RPMI7951 (cell line): ENCODE measurements at regions not wholly inside any gene's neighbourhood (a gene's known extent, or its start where the extent isn't known, plus 50 kb on each side); places are given as distances from the start of the nearest gene placed in this dataset.

Source experiments
- DNase-seq: peaks from one replicate; pipeline ENCODE4 v3.0.0-alpha.2; 2012; ENCODE audit warnings: low read depth

DNA sequence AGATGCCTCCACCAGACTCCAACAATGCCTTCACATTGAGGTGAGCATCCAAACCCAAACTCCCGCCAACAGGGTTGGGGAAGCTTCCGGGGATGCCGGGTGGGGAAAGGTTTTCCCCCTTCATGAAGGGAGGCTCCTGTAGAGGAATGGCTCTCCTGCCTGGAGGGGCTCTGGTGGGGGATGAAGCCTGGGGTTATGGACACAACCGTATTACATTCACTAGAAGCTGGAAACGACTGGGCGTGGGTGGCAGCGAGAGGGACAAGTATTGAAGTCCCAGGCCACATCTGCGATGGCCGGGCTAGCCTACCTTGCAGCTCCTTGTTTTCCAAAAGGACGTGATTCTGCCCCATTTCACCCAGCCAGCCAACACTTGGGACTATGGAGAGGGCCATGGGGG is 321.1 kb downstream of the C16orf95 start:
- DNase-seq, result no peak

DNA sequence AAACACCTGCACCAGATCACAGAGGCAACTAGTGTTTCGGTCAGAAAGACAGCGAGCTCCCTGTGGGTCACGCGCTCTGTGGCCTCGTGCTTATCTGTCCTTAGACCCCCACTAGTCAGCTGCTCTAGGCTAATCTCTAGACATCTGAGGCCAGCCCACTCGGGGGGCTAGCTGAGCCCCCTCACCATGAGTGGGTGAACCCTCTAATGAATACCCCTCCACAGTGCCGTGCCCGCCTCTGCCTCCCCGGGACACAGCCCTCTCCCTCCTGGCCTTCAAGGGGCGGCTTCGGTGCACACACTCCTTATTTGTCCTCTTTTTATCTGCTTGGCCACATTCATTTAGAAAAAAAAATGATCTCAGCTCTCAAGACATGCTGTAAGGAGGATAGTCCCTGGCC is 320.1 kb downstream of the C16orf95 start:
- no peak for DNase-seq

DNA sequence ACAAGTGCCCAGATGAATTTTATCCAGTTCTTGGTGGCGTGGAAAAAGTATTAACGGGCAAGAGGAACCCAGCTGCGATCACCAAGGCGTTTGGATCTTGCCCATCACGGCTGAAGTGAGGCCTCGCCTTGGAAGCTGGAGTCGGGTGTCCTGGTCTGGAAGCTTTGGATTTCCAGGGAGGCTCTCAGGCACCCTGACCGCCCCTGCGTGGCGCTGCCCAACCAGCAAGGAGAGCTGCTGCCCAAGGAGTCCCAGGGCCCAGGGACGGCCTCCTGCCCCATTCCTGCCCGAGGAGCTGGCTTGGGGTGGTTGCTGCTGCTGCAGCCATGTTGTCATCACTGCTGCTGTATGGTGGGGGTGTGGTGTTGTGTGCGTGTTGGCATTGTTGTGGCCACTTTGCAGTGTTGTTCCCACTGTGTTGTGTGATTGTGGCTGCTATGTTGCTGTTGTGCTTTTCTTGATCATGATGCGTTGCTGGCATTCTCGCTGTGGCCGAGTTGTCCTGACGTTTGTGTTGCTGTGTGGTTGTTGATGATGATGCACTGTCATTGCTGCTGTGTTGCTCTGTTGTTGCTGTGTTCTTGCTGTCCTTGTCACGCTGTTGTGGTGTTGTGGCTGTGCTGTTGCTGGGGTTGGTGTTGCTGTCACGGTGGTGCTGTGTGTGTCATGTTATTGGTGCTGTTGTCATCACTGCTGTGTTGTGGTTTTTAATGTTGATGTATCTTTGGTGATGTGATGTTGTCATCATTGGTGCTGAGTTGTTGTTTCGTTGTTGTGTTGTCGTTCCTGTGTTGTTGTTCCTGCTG is 318.8 kb downstream of the C16orf95 start:
- DNase-seq, result no peak

DNA sequence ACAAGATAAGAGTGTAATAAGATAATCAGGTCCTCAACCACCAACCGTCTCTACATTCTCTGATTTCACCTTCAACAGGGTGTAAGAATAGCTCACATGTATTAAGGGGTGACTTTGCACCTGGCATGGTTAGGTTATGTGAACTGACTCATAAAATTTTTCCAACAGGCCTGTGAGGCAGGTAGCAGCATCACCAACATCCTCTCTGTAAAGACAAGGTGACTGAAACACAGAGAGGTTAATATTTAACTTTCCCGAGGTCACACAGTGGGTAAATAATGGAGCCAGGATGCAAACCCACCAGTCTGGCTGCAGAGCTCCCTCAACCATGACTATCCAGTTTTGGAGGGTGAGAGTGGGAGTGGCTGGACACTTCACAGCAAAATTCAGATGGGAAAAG is 317.2 kb downstream of the C16orf95 start:
- DNase-seq, result no peak

DNA sequence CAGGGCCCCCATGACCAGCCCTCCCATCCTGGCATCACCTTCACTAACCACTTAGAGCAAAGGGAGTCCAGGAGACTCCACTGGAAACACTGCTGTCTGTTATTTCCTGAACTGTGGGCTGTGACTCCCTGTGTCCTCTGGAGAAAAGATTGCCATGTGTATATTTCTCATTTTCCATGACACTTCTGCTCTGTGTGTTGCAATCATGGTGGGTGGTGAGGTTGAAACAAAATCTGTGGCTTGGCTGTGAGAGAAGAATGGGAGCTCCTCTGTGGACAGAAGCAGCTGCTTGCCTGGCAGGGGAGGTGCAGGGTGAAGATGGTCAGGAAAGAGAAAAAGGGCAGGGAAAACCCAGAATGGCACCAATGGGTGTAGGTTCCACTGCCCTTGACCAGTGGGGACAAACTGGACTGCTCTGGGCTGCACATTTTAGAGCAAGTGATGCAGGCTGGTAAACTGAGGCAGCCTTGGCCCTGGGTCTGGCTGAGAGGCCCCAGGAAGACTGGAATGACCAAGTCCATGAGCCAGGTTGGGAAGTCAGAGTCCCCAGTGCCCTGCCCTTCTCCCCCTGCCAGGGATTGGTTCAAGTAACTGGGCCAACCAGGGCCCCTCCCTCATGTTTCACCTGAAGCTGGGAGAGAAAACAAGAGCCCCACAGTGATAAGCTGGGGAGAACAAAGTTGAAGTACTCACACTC is 314.3 kb downstream of the C16orf95 start:
- peak; percentile 53 for DNase-seq

DNA sequence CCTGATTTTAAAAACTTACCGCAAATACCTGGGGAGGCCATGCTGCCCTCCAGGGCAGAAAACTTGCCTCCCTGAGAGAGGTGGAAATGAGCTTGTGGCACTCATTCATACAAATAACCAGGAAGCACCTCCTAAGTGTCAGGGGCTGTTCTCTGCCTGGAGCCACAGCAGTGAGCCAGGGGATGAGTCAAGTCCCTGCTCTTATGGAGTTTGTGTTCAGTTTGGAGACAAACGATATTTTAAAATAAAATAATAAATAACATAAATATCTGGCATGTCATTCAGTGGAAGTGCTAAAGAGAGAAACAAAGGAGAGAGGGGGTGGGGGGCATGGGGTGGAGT is 313.8 kb downstream of the C16orf95 start:
- peak; percentile 32 for DNase-seq

DNA sequence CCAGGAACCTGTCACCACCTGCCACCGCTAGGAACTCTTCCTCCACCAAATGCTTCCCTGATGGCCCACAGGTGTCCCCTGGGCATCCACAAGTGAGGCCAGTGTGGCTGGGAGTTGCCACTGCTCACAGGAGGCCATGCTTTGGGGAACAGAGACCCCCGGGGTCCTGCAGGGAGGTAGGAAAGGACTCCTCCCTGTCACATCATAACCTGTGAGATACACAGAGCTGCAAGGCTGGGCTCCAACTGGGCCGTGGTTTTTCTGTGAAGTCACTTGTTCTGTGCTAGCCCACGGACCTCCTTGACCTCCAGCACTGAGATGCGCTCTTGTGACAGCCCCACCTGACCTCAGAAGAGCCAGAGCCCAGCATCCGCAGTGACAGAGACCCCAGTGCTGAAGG is 311.2 kb downstream of the C16orf95 start:
- DNase-seq, result no peak

DNA sequence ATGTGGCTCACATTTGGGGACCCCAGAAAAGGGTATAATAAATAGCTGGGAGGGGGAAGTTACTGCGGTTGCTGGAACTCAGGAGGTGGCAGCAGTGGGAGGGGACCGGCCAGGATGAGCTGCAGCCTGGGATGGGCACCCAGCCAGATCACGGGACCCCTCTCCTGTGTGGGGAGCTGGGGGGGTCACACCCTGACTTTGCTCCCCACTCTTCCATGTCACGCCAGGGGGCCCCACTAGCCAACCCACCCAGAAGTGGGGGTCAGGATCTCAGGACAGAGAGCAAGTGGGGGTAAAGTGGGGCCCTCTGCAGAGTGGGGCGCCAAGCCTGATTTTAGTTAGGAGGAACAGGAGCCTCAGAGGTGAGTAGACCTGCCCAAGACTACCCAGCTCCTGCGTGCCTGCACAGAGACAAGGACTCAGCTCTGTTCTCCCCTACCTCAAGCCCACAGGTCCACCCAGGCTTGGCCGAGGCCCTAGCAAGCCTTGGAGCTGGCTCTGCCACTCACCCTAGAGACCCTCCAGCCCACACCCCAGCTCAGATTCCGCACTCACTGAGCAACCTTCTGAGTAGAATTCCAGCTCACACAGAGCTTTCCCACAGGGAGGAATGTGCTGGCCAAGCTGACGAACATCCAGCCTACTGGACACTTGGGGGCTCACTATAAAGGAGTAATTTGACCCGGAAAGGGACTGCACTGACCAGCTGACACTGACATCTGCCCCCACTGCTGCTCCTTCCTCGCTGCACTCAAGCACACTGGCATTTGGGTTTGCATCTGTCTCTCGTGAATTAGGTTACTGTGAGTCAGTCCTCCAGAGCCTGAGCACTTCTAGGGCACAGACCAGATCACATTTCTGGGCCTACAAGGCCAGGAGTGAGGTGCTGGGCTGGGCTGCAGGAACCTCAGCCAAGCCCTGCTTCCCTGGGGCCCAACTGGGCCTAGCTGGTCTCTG is 310.1 kb downstream of the C16orf95 start:
- peak; percentile 60 for DNase-seq

DNA sequence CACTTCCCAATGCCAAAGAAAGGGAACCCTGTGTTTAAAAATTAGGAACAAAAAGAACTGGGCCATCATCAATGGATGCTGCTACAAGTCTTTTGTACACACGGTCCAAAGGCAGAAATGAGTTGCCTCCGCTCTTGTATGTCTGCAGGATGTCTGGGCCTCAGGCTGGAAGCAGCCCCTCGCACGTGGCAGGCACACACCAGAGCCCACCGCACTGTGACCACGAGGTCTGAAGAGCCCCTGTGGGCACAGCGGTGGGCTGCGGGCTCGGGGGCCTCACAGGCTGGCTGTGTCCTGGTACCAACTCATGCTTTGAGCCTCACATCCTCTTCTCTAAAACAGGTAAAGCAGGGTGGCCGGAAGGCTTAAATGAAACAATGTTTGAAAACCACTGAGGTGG is 309.3 kb downstream of the C16orf95 start:
- no peak for DNase-seq

DNA sequence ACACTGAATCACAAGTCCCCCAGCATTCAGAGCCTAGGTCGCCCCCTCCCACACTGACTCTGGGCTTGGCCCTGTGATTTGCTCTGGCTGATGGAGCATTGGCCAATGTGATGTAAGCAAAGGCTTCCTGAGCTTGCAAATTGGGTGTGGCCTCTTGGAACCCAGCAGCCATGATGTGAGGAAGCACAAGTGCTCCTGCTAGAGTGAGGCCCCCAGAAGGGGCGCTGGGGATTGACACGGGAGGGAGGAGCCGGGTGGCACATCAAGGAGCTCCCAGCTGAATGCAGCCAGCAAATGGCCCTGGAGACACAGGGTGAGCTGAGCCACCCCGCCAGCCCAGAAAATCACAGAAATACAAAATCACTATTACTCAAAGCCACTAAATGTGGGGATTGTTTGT is 308.5 kb downstream of the C16orf95 start:
- no peak for DNase-seq

DNA sequence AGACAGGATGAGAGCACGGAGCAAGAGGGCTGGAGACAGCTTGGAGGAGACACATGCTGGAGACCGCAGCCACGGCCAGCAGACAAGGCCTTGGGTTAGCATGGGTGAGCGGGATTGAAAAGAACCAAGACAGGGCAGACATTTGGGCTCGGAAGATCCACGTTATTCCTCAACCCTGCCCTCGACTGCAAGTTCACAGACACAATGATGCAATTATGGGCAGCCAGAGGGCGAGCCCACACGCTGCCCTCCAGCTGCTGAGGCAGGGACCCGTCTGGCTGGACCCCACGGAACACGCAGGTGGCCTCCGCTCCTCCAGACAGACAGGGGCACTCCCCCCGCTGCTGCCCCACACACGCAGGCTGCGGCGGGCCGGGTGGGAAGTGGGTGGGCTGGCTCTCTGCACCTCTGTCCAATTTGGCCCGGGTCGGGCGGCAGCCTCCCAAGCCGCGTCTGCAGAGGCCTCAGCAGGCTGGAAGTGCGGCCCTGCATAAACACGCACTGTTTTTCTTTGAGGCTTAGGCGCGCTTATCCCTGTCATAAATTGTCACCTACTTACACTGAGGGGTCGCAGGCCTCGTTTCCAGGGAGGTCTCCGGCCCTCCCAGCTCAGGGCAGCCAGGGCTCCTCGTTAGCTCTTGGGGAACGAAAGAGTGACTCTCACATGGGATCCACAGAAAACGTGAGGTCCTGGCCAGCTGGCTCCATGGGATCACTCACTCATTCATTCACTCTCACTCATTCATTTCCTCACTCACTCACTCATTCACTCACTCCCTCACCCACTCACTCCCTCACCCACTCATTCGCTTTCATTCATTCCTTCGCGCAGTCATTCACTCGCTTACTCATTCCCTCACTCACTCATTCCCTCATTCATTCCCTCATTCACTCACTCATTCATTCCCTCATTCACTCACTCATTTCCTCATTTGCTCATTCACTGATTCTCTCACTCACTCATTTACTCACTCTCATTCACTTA is 303.9 kb downstream of the C16orf95 start:
- no peak for DNase-seq

DNA sequence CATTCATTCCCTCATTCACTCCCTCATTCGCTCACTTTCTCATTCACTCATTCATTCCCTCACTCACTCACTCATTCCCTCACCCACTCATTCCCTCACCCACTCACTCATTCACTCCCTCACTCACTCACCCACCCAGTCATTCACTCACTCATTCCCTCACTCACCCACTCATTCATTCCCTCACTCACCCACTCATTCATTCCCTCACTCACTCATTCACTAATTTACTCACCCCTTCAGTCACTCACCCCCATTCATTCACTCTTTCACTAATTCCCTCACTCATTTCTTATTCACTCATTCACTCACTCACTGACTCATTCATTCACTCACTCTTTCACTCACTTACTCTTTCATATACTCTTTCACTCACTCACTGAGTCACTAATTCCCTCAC is 303.1 kb downstream of the C16orf95 start:
- DNase-seq, result no peak

DNA sequence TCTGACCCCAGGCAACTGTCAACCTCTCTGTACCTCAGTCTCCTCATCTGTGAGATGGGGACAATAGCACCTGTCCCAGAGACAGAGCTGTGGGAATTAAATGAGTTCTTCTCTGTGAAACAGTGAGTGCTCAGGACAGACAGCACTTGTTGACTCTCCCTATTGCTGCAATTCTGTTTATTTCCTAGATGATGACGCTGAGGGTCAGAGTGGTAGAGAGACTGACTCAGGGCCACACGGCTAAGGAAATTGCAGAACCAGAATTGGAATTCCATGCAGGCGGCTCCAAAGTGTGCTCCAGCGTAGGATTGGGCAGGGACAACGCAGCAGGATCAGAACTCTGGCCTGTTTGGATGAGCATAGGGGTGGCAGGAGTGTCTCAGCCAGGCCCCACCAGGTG is 302.2 kb downstream of the C16orf95 start:
- DNase-seq, result no peak

DNA sequence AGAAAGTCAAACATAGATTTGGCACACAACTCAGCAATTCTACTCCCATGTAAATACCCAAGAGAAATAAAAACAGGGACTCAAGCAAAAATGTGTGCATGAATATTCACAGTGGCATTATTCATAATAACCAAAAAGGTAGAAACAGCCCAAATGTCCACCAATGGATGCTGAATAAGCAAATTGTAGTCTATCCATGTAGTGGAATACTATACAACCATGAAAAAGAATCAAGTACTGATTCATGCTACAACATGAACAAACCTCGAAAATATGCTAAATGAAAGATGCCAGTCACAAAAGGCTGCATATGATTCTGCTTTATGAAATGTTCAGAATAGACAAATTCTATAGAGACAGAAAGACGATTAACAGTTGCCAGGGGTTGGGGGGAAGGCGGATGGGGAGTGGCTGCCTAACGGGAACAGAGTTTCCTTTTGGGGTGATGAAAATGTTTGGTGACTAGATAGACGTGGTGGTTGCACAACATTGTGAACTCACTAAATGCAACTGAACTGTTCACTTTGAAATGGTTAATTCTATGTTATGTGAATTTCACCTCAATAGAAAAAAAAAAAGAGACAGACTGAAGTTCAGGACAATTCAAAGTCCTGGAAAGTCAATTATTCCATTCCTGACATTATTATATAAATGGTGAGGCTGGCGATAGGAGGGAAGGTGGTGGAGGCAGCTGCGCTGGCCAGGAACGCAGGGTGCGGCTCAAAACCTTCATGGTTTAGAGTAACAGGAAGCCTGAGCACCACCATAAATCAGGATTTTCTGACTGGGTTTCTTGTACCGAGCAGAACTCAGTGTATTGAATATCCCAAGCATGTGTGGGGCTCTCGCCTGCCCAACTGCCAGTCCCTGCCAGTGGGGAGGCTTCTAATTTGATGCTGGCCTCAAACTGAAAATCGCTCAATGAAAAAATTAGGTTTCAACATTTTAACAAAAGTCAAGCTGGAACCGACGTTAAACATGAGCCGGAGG is 300.9 kb downstream of the C16orf95 start:
- DNase-seq, result no peak

DNA sequence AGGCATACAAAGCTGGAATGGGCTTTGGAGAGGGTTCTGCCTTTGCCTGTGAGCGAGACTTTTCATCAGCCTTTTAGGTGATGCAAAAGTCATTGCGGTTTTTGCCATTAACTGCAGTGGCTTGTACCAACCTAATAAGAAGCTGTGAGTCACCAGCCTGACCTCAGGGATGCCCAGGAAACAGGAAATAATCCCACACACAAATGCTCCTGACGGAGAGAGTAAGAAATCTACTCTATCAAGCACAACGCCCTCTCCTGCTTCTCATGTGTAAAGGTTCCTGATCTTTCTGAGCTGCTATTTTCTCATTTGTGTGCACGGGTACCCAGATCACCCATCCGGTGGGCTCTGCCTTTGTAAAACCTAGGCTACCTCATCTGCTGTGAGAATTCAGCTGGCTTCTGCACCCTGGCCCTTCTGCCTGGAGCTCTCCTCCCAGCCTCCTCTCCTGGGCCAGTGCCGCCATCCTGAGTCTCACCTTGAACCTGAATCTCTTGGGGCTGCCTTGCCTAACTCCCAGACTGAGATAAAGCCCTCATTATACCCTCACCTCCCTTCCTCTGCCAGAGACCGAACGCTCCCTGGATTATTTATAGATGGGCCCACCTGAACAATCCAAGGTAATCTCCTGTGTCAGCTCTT is 299.7 kb downstream of the C16orf95 start:
- DNase-seq, result peak; percentile 95

DNA sequence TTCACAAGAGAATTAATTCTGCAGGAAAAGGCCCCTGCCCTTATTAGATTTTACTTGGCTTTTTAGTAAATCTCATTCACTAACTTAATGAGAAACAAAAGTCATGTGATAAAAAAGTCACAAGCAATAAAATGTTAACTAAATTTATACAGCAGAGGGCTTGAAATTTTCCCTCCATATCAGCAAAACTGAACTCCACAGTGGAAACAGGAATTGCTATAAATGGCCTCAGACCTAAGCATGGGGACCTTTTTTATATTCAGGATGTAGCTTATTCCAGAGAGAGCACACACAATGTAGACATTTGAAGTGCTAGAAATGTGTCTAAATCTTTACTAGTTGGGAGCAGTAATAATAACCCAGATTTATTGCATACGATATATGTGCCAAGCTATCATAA is 291.5 kb downstream of the C16orf95 start:
- no peak for DNase-seq

DNA sequence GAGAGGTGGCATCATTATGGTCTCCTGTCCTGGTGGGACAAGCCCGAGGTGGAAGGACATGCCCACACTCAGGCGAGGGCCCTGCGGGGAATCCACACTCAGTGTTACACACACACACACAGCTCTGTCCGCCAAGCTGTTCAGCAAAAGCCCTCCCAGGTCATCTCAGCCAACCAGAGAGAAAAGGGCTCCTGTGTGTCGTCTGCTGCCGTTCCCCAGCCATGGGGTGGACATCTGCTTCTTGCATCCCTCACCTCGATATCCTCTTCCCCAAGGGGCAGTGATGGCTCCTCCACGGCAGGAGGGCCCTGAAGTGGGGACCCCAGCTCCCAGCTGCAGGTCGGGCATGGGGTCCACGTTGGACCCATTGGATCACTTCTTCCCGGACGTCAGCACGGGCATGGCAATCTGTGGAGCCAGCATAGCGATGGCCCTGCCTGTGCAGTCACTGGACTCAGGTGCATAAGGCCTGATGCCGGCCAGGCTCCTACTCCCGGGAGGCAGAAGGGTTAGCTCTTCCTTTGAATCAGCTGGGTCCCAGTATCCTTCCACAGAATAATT is 290.1 kb downstream of the C16orf95 start:
- DNase-seq, result no peak

DNA sequence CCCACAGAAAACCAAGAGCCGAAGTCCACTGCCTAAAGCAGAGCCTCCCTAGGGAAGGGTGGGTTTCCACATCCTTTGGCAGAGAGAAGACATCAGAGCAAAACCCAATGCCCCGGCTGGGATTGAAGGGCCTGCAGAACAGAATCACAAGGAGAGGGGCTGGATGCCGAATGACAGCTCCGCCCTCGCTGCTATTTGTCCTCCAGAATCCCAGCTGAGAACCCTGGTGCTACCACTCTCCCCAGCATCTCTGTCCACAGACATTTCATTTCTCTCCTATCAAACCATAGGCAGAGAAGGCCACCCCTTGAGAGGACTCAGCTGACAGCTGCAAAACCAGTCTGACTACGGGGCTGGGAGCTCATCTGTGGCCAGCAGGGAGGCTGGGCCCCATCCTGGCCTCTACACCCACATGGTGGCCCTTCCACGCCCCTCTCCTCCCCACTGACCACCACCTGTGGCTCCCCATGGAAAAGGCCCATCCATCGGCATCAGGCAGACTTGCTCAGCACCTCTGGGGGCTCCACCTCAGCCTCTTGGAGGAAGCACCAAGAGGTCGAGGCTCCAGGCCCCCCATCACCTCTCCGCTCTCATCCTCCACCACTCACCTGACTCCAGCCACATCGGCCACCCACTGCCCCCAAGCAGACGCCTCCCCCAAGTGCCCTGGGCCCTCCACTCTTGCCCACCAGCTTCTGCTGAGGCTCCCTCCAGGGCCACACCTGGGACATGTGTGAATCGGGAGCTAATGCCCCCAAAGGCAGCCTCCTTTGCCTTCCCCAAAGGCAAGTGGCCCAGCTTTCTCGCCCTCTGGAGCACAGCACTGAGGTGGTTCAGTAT is 288.5 kb downstream of the C16orf95 start:
- no peak for DNase-seq
